SK-N-SH (cell line): ENCODE measurements at regions not wholly inside any gene's neighbourhood (a gene's known extent, or its start where the extent isn't known, plus 50 kb on each side); places are given as distances from the start of the nearest gene placed in this dataset.

ENCODE experiments used
- CTCF ChIA-PET: fragments of 300-600, 350-600 bp; formaldehyde crosslinking; extraction: SDS; loops from one replicate; lab custom pipeline; 2021; lab: Yijun Ruan, JAX
- POLR2A ChIA-PET: fragments of 350-600 bp; sonication (Branson Sonifier 250); formaldehyde crosslinking; extraction: SDS; loops from one replicate; lab custom pipeline; 2020; ENCODE audit warnings: antibody characterized with exemption, inconsistent platforms; lab: Yijun Ruan, JAX
- DNase-seq: peaks from one replicate; pipeline ENCODE4 v3.0.0; 2012
- H2AFZ ChIP-seq: fragments of 200-600 bp; sonication (generic); 2 replicates; pipeline ENCODE4 v1.8.1; 2016; ENCODE audit warnings: antibody characterized with exemption, mild to moderate bottlenecking, low read depth
- H3F3A ChIP-seq: fragments of 200-600 bp; sonication (generic); replicated peaks from 2 replicates; pipeline ENCODE3; 2016; ENCODE audit warnings: antibody characterized with exemption, mild to moderate bottlenecking; ENCODE audit not compliant: insufficient read depth
- H3K27ac ChIP-seq, 2 experiments: fragments of 200-500 bp in 1 of 2; fragments of 200-600 bp in 1 of 2; sonication (Bioruptor generic) in 1 of 2; sonication (generic), shearing (Covaris generic) in 1 of 2; 2 replicates each; pipeline versions ENCODE4 v1.5.1 to v1.6.1; 2014 to 2016; ENCODE audit warnings: low read depth in 2 of 2, inconsistent platforms in 1 of 2, low read length in 1 of 2, mild to moderate bottlenecking in 1 of 2, mixed read lengths in 1 of 2
- H3K27me3 ChIP-seq: fragments of 200-600 bp; sonication (generic), shearing (Covaris generic); 2 replicates; pipeline ENCODE4 v1.6.1; 2016; ENCODE audit warnings: mixed run types; ENCODE audit not compliant: insufficient read depth
- H3K36me3 ChIP-seq, 2 experiments: fragments of 200-500 bp in 1 of 2; fragments of 200-600 bp in 1 of 2; sonication (Bioruptor generic) in 1 of 2; sonication (generic) in 1 of 2; replicated peaks in 1 of 2; 2 replicates each; pipeline versions ENCODE3 to v1.5.1; 2014 to 2016; ENCODE audit warnings: low read length in 1 of 2, mild to moderate bottlenecking in 1 of 2; ENCODE audit not compliant: insufficient read depth in 2 of 2, control insufficient read depth in 1 of 2
- H3K4me1 ChIP-seq, 2 experiments: fragments of 200-500 bp in 1 of 2; fragments of 200-600 bp in 1 of 2; sonication (Bioruptor generic) in 1 of 2; sonication (generic), shearing (Covaris generic) in 1 of 2; 2 replicates each; pipeline versions ENCODE4 v1.5.1 to v1.6.1; 2014 to 2016; ENCODE audit warnings: low read depth in 1 of 2, low read length in 1 of 2, mixed run types in 1 of 2; ENCODE audit not compliant: insufficient read depth in 2 of 2, control insufficient read depth in 1 of 2
- H3K4me2 ChIP-seq: fragments of 200-600 bp; sonication (generic), shearing (Covaris generic); 2 replicates; pipeline ENCODE4 v1.6.1; 2017; ENCODE audit warnings: mixed run types
- H3K4me3 ChIP-seq, 2 experiments: fragments of 200-500 bp in 1 of 2; fragments of 200-600 bp in 1 of 2; sonication (Bioruptor generic) in 1 of 2; sonication (generic), shearing (Covaris generic) in 1 of 2; 2 replicates each; pipeline versions ENCODE4 v1.5.1 to v1.8.1; 2014 to 2016; ENCODE audit warnings: low read depth in 2 of 2, inconsistent platforms in 1 of 2, low read length in 1 of 2, mild to moderate bottlenecking in 1 of 2, mixed read lengths in 1 of 2, moderate library complexity in 1 of 2
- H3K79me2 ChIP-seq: fragments of 200-600 bp; sonication (generic); 2 replicates; pipeline ENCODE4 v1.8.1; 2017; ENCODE audit warnings: mild to moderate bottlenecking; ENCODE audit not compliant: insufficient read depth
- H3K9ac ChIP-seq: fragments of 200-600 bp; sonication (generic); 2 replicates; pipeline ENCODE4 v1.6.1; 2017; ENCODE audit warnings: mixed run types
- H3K9me2 ChIP-seq: fragments of 200-600 bp; sonication (generic); 2 replicates; pipeline ENCODE4 v1.6.1; 2017; ENCODE audit warnings: mixed run types
- H3K9me3 ChIP-seq: fragments of 200-600 bp; sonication (generic); 2 replicates; pipeline ENCODE4 v1.6.1; 2017; ENCODE audit warnings: mixed run types, mild to moderate bottlenecking, moderate library complexity
- H4K20me1 ChIP-seq: fragments of 200-600 bp; sonication (generic); 2 replicates; pipeline ENCODE4 v1.6.1; 2017; ENCODE audit warnings: mild to moderate bottlenecking, mixed run types; ENCODE audit not compliant: insufficient read depth
- EZH2phosphoT487 ChIP-seq: fragments of 200-600 bp; sonication (generic); IDR thresholded peaks from 2 replicates; pipeline ENCODE4 v1.6.1; 2017; ENCODE audit warnings: low read depth, mixed run types, mild to moderate bottlenecking, antibody characterized with exemption, moderate library complexity, borderline replicate concordance
- PBX3 ChIP-seq: IDR thresholded peaks from 2 replicates; pipeline ENCODE4; 2012
- RFX5 ChIP-seq: IDR thresholded peaks from 2 replicates; pipeline ENCODE4 v1.6.1; 2012; ENCODE audit warnings: mild to moderate bottlenecking, improper control_type of control experiment, low read length
- SIN3A ChIP-seq: IDR thresholded peaks from 2 replicates; pipeline ENCODE4 v1.6.1; 2012; ENCODE audit warnings: low read depth, mild to moderate bottlenecking, low read length, moderate library complexity, borderline replicate concordance
- WGBS: methylation state at CpG from one replicate; pipeline ENCODE4 v1.1.6; 2017; ENCODE audit warnings: low lambda C conversion rate; 5-methylcytosine and 5-hydroxymethylcytosine counted together
- TF ChIP-seq, protein P1 (sequence below): fragments of 150-350 bp; IDR thresholded peaks from 2 replicates; pipeline ENCODE4 v1.6.1; 2016; ENCODE audit warnings: mild to moderate bottlenecking, low read depth, low read length
- TF ChIP-seq, protein P2 (sequence below): IDR thresholded peaks from 2 replicates; pipeline ENCODE4 v1.6.1; 2012; ENCODE audit warnings: mild to moderate bottlenecking, low read depth, low read length, moderate library complexity

DNA sequence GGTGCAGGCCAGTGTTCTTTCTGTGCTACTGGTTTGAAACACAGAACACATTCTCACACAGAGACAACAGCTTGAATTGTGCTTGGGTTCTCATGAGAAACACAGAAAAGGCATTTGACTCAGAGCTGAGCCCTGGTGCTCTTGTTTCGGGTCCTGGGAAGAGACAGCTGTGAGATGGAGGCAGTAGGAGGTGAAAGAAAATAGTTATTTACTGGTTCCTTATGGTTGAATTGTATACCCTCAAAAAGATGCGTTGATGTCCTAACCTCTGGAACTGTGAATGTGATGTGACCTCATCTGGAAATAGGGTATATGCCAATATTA, 87.1 kb upstream of the RPS6KA2 start (continued):
- no peak for TF ChIP-seq SIN3A

DNA sequence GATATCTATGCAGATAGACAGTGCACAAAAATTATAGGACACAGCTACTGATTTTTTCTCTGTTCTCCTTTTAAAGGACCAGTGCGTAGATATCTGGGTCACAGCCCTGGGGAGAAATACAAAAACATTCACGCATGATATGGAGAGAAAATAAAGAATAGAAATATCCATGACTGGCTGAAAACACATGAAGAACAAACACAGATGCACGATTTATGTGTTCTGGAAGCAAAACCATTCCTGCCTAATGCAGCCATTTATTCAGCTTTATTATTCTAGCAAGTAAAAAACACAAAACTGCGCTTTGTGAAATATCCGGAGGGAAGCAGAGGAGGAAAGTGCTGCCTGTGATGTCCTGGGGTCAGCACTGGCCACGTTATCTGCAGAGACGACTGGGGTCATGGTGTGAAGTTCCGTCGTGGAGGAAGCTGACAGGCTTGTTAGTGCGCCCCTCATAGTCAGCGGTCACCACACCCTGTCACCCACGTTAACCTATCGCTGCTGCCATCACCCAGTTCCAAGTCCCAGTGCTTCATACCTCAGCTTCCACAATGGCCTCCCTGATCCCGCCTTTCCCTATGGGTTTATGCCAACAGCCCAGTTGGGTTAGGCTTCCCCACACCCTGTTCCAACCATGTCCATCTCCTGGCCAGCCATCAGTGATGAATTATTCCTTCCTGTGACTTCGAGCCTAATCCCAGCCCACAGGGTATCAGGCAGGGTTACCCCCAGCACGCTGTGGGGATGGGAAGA, 86.6 kb upstream of the RPS6KA2 start:
- no peak for DNase-seq
- H3F3A ChIP-seq, result no peaks in the 10 kb centered on the region
- H3K4me3 ChIP-seq, result no peak overlapping the region
- no peaks in the 10 kb centered on the region for H3K9me3 ChIP-seq
- H3K36me3 ChIP-seq, result no peaks in the 10 kb centered on the region
- no peak overlapping the region for H2AFZ ChIP-seq
- TF ChIP-seq PBX3, result no peak
- no peak for TF ChIP-seq EZH2phosphoT487
- no peak for TF ChIP-seq SIN3A
- TF ChIP-seq, protein P1, sequence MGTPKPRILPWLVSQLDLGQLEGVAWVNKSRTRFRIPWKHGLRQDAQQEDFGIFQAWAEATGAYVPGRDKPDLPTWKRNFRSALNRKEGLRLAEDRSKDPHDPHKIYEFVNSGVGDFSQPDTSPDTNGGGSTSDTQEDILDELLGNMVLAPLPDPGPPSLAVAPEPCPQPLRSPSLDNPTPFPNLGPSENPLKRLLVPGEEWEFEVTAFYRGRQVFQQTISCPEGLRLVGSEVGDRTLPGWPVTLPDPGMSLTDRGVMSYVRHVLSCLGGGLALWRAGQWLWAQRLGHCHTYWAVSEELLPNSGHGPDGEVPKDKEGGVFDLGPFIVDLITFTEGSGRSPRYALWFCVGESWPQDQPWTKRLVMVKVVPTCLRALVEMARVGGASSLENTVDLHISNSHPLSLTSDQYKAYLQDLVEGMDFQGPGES, result no peak
- TF ChIP-seq, protein P2, sequence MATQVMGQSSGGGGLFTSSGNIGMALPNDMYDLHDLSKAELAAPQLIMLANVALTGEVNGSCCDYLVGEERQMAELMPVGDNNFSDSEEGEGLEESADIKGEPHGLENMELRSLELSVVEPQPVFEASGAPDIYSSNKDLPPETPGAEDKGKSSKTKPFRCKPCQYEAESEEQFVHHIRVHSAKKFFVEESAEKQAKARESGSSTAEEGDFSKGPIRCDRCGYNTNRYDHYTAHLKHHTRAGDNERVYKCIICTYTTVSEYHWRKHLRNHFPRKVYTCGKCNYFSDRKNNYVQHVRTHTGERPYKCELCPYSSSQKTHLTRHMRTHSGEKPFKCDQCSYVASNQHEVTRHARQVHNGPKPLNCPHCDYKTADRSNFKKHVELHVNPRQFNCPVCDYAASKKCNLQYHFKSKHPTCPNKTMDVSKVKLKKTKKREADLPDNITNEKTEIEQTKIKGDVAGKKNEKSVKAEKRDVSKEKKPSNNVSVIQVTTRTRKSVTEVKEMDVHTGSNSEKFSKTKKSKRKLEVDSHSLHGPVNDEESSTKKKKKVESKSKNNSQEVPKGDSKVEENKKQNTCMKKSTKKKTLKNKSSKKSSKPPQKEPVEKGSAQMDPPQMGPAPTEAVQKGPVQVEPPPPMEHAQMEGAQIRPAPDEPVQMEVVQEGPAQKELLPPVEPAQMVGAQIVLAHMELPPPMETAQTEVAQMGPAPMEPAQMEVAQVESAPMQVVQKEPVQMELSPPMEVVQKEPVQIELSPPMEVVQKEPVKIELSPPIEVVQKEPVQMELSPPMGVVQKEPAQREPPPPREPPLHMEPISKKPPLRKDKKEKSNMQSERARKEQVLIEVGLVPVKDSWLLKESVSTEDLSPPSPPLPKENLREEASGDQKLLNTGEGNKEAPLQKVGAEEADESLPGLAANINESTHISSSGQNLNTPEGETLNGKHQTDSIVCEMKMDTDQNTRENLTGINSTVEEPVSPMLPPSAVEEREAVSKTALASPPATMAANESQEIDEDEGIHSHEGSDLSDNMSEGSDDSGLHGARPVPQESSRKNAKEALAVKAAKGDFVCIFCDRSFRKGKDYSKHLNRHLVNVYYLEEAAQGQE, result no peak
- no peak for TF ChIP-seq RFX5
- H3K27me3 ChIP-seq, result no peaks in the 10 kb centered on the region
- no peaks in the 10 kb centered on the region for H3K79me2 ChIP-seq
- H3K4me2 ChIP-seq, result no peak overlapping the region
- POLR2A ChIA-PET, result no interaction called here
- WGBS, result 66% methylated on average over 16 of the region's 16 CpGs
- H3K4me1 ChIP-seq, result peaks cover 0 to 5% of the 10 kb centered on the region in 2 experiments; a peak in 1 of 4 replicates
- H3K27ac ChIP-seq, result no peak overlapping the region
- no peaks in the 10 kb centered on the region for H4K20me1 ChIP-seq
- CTCF ChIA-PET, result interaction anchor here (0.6 to 1.1 kb wide), 5 partner anchors 10 to 144 kb away, joined by 3 read pairs; no protein-coding TSS in a partner anchor
- H3K9ac ChIP-seq, result no peak overlapping the region
- no peaks in the 10 kb centered on the region for H3K9me2 ChIP-seq
